Loucy (cell line): ENCODE measurements at regions not wholly inside any gene's neighbourhood (a gene's known extent, or its start where the extent isn't known, plus 50 kb on each side); places are given as distances from the start of the nearest gene placed in this dataset.

Experiments
- CTCF ChIP-seq: fragments of 200-600 bp; sonication (generic); conservative IDR thresholded peaks from 2 replicates; pipeline ENCODE4 v1.5.1; 2014; ENCODE audit warnings: mild to moderate bottlenecking, antibody characterized with exemption, low read length
- EZH2phosphoT487 ChIP-seq: fragments of 200-600 bp; IDR thresholded peaks from 2 replicates; pipeline ENCODE4 v1.6.1; 2018; ENCODE audit warnings: antibody characterized with exemption, mild to moderate bottlenecking, moderate library complexity, borderline replicate concordance

- no peak for TF ChIP-seq CTCF
- no peak for TF ChIP-seq EZH2phosphoT487
These were observed 81.4 kb downstream of the C3orf38 start for GRCh38 chr3:88231207-88231606.
